GM21529 (cell line): ENCODE measurements at regions not wholly inside any gene's neighbourhood (a gene's known extent, or its start where the extent isn't known, plus 50 kb on each side); places are given as distances from the start of the nearest gene placed in this dataset.
A peak's percentile ranks its signal among the peaks of the same experiment; 100 is the strongest.
"Not testable (repeated sequence)": the region's sequence is repeated elsewhere in the genome, so short reads cannot be mapped to it uniquely, and the experiment has no call there.

ENCODE experiments used
- ATAC-seq: cut with Tn5 transposase; IDR thresholded peaks from one replicate; pipeline ENCODE4 v1.9.1; 2021; ENCODE audit not compliant: unreplicated experiment

DNA sequence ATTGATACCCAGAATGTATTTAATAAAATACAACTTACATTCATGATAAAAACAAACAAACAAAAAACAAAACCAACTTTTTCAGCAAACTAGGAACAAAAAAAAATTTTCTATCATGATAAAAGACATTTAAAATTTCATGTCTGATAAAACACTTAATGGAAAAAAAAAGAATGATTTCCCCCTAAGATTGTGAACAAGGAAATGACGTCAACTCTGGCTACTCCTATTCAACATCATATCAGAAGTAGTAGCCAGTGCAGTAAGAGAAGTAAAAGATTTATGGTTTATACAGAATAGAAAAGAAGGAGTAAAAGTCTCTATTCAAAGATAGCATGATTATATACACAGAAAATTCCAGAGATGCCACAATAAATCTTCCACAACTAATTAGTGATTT lies 1306.6 kb downstream of the FSCB start:
- ATAC-seq: no peak

DNA sequence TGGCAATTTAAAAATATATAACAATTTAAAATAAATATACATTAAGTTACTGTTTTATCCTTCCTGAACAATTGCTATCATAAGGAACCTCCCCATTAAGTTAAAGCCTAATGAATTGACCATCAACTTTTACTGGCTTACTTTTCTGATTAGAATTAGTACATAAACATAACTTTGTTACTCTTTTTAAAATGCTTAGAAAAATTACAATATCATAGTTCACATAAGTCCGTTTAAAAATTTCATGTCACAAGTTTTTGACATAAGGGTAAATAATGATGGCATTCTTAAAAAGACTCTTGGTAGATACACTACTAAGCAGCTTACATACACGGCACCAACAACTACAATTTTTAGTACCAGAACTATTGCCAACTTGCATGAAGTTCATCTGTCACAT lies 1308.6 kb downstream of the FSCB start:
- no peak for ATAC-seq

DNA sequence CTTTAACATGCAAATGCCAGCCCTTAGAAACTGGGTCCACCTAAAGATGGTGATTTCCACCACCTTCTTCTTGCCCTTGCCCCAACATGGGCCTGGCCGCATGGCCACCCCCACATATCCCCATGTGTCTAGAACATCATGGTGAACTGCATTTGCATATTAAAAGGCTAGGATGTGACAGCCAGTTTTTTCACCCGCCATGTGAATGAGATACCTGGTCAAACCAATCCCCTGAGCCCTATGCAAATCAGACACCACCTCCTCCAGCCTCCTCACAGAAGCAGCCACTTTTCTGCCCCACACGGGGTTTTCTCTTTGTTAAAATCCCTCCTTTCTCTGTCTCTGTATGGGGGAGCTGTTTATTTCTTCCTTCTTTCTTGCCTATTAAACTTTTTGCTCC lies 1322.5 kb downstream of the FSCB start:
- no peak for ATAC-seq

DNA sequence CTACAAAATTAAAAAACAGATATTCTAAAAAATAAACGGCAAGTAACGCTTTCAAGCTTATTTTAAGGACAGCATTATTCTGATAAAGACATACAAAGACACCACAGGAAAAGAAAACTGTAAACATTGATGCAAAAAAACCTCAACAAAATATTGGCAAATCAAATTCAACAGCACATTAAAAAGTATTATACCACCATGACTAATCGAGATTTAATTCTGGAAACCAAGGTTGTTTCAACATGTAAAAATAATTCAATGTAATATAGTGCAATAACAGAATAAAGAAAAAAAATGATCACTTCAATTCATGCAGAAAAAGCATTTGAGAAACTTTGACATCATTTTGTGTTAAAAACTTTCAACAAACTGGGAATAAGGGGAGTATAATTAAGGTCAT lies 1323.2 kb downstream of the FSCB start:
- ATAC-seq: no peak

DNA sequence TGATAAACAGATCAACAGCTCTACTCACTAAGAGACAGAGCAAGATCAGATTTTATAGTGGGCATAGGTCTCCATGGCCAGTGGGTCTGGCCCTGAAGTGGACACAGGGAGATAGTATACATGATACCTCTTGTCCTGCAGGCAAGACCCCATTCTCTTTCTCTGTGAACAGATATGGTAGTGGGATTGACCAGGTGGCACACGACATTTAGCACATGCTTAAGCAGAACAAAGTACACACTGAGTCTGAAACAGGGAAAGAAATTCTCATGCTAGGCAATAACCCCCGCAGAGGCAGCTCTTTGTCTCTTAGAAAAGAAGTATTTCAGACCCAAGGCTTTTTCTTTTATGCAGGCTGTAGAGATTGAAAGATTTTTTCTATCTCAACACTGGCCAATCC lies 1331.2 kb downstream of the FSCB start:
- no peak for ATAC-seq

DNA sequence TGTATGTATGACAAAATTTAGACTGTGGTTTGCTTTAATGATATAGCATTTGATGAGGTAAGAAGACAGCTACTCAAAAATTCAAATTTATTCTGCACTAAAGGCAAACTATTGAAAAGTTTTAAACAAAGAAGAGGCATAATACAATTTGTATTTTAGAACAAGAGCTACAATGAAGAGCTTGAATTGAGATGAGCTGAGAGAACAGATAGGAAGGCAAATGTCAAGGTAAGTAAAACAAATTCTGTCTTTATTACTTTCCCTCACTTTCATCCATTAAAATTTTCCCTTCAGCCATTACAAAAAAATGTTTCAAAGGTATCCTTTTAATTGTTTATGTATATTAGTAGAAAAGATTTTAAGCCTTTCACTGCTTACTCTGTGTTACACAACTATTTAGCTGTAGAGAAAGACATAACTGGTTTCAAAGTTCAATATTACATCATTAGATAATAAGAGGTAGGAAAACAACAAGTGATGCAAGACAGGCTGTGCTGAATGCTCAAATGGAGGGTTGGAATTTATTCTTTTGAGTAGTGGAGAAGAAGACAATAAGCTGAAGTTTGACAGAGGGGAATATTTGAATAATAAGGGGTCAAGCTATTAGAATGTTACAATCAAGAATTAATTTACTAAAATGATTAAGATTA lies 1334.1 kb downstream of the FSCB start:
- no peak for ATAC-seq

DNA sequence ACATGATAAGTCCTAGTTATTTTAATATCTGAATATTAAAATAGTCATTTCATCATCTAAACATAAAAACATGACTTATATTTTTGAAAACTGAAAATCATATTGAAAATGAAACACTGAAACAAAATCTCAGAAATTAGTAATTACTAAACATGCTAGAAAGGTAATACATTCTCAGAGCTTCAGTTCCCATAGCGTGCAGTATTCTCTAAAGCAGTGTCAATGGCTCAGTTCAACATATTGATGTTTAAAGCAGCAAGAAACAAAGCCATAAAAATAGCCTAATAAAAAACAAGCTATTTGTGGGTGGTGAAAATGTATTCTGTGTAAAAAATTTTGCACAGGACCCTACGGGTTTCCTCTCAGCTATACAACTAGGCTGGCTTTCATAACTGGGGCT lies 1337.4 kb downstream of the FSCB start:
- ATAC-seq: no peak

DNA sequence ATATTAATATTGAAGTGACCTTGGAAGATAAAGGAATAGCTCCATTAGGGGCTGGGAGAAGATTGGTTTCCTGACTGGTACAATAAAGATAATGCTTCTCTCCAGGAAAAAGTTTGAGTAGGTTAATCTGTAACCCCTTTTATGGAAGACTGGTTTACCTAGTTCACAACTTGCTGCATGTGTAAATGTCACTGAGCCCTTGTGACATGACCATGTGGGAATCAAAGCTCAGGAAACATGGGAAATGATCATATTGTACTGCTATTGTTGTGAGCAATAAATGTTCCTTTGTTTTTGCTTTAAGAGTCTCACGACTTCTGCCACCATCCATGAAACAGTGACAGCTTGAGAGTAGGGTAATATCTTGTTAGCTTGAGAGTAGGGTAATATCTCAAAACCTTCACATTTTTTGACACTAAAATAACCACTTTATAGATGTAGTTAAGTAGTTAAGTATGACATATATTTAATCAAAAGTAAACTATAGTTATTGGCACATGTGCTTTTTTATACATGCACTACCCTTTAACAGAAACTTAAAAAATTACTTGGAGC lies 1338.6 kb downstream of the FSCB start:
- no peak for ATAC-seq

DNA sequence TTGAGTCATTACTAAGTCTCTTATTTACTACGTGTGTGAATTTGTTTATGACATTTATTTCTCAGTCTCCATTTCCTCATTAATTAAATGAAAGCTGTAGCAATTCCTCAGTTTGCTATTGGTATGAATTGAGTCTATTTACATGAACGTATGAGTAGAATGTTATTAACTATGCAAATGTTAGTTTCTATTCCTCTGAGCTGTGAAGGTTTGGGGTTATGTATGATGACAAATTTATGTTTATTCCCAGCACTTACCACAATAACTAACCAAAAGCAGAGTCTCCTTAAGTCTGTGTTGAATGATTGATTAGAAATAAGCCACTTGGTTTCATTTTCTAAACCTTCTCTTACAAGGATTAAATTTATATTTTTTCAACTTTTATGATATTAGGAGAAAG lies 1340.9 kb downstream of the FSCB start:
- peak; percentile 50 for ATAC-seq

DNA sequence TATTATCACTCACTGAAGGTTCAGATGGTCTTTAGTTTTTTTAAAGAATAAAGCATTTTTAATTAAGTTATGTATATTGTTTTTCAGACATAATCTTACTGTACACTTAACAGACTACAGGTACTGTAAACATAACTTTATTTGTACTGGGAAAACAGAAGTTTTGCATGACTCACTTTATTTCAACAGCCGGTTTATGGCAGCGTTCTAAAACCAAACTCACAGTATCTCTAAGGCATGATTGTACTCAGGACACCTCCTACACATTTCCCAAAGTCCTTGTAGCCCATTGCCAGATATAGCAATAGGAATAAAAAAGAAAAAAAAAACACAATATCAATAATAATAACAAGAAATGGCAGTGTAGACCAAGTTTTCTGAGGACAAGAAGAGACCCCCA lies 1341.4 kb downstream of the FSCB start:
- ATAC-seq: no peak

DNA sequence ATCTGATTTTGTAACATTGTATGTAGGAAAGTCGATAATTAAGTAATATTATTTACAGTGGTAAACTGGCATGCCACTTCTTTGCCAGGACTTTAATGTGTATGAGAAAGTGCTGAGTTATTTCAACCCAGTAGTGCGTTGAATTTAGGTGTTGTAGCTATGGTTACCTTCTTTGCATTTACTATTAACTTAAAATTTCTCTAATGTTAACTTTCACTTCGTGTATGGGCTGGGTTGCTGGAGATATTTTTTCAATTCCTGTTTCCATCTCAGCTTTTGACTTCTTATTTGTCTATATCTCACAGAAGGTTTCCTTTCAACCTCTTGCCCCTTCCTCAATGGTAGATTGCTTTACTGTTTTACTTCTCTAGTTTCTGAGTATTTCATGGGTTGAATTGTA lies 1345.6 kb downstream of the FSCB start:
- ATAC-seq: peak; percentile 64

DNA sequence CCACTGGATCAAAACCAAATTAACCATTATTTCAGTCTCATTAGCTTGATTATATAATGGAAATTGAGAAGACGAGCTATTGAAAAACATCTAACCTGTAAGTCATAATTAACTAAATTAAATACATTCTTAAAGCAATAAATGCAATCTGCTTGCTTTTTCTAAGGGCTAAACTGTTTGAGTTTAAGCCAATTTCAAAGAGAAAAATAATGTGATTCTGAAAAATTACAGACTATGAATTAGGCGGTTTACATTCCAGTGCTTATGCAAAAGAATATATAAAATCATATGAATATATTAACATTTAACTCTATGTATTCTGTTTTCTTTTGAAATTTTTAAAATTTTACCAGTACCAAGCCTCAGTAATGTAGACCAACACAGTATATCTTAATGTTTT lies 1349.4 kb downstream of the FSCB start:
- ATAC-seq: no peak

DNA sequence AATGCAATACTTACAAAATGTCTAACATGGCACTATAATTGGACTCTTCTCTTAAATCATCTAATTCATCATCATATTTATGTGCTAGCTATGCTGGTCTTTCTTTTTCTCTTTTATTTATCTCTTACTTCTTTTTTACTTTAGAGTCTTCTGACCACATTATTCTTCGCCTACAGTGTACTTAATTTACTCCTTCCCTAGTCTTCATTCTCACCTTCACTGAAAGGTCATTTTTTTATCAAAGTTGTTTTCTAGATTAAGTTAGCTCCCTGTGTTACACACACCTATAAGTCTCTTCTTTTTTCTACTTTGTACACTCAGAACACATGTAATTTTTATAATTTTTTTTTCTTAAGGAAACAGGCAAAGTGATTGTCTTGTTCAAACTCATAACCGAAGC lies 1351.2 kb downstream of the FSCB start:
- no peak for ATAC-seq

DNA sequence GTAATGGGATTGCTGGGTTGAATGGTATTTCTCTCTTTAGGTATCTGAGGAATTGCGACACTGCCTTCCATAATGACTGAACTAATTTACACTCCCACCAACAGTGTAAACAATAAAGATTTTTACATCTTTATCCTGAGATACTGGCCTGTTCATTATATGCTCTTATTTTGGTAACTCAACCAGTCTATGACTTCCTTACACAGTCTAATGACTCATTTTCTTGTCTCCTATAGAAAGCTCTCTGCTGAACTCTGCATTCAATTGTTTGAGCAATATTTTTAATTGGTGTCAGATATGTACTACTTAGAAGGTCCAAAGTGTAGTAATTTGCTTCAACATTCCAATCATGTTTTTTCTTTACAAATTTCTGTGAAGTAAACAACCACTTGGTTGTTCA lies 1351.8 kb downstream of the FSCB start:
- ATAC-seq: no peak

DNA sequence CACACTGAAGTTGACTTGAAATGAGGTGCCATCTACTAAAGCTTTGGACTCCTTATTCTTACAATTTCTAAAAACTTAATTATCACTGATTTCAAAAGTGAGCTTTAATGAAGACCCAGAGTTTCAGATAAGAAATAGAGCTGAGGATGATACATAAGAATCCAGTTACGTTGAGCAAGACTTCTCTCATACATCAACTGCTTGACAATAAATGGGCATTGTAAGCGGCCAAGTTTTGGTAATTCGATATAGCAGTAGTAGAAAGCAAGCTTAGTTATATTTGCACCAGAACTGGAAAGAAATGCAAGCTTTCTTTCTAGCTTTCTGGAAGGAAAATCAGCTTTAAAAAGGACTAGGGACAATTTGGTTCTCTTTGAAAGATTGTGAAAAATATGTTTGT lies 1359.6 kb downstream of the FSCB start:
- ATAC-seq: no peak

DNA sequence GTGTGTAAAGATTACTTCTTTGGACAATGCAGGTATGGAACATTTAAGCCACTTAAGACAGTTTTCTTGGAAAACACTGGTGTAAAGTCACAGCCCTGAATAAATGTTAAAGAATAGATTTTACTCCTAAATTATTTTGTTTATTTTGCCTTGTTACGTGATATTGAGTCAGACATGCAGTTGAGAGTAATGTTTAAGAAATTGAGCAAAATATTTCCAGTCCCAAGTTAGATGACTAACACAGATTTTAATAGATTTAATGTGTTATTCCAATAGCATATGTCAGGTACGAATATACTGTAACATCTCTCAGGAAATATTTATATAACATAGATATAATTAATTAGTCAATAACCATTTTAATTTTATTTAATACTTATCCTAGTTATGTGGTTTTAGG lies 1361.7 kb downstream of the FSCB start:
- no peak for ATAC-seq

DNA sequence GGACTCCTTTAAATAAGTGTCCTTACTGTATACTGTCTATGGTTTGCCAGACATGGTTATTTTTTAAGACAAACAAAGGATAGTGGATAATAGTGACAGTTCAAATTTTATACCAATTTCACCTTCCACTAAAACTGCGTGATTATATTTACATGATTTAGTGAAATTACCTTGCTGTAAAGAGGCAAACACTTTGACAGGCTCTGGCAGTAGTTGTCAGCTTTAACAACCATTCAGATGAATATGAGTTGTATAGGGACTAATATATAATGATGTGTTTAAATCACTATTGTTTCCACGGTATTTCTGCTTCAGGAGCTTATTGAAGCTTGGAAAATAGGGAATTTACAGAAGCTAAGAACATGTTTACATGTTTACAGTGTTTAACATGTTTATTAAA lies 1364.0 kb downstream of the FSCB start:
- ATAC-seq: no peak

DNA sequence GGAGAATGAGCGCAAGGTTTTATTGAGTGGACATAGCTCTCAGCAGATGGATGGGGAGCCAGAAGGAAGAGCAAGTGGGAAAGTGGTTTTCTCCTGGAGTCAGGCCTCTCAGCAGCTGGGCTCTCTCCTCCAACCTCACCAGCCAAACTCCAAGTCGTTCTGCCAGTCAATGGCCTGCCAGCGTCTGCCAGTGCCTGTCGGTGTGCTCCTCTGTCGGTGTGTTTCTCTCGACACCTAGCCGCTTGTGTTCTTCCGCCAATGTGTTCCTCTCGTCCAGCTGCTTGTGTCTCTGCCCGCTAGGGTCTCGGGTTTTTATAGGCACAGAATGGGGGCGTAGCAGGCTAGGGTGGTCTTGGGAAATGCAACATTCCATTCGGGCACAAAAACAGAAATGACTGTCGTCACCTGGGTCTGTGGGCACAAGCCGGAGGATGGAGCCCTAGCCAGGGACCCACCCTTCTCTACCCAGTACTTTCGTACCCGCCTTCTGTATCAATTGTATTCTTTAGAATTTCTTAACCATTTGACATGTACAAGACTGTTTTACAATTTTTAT lies 1365.4 kb downstream of the FSCB start:
- ATAC-seq: no peak

DNA sequence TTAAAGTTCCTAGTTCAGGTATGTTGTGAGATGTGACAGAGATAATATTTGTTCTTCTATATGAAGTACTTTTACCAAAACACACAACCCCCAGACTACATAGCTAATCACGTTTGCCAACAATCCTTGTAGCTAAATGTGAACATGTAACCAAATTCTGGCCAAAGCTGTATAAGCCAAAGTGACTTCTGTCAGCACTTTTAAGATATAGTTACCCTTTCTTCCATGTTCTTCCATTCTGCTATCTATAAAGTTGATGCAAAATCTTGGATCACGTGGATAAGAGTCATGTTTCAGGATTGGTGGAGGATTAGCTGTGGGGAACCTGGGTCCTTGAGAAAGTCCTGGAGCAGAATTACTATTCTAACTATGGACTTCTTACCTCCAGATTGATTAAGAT lies 1366.6 kb downstream of the FSCB start:
- no peak for ATAC-seq

DNA sequence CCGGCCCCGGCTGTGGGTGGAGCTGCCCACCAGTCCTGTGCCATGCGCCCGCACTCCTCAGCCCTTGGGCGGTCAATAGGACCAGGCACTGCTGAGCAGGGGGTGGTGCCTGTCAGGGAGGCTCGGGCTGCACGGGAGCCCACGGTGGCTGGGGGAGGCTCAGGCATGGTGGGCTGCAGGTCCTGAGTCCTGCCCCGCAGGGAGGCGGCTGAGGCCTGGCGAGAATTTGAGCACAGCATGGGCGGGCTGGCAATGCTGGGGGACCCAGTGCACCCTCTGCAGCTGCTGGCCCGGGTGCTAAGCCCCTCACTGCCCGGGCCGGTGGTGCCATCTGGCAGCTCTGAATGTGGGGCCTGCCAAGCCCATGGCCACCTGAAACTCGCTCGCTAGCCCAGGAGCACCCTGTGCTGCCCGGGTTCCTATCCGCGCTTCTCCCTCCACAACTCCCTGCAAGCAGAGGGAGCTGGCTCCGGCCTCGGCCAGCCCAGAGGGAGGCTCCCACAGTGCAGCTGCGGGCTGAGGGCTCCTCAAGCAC lies 1371.1 kb downstream of the FSCB start:
- ATAC-seq: no peak

DNA sequence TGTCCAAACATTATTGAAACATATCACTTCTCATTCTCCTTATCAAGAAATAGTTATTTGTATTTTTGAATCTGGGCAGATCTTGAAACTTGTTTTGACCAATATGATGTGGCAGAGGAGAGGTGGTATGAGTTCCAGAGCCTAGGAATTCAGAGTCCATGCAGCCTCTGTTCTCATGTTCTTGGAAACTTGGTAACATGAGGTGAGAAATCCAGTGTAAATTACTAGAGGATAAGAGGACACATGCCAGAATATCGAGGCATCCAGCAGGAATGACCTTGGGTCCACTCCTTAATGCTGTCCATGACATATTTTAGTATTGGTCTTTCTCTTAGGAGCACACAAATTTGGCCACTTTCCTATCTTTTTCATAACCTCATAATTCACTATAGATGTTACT lies 1374.6 kb downstream of the FSCB start:
- no peak for ATAC-seq

DNA sequence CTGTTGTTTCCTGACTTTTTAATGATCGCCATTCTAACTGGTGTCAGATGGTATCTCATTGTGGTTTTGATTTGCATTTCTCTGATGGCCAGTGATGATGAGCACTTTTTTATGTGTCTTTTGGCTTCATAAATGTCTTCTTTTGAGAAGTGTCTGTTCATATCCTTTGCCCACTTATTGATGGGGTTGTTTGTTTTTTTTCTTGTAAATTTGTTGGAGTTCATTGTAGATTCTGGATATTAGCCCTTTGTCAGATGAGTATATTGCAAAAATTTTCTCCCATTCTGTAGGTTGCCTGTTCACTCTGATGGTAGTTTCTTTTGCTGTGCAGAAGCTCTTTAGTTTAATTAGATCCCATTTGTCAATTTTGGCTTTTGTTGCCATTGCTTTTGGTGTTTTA lies 1378.7 kb downstream of the FSCB start:
- ATAC-seq: not testable (repeated sequence)

DNA sequence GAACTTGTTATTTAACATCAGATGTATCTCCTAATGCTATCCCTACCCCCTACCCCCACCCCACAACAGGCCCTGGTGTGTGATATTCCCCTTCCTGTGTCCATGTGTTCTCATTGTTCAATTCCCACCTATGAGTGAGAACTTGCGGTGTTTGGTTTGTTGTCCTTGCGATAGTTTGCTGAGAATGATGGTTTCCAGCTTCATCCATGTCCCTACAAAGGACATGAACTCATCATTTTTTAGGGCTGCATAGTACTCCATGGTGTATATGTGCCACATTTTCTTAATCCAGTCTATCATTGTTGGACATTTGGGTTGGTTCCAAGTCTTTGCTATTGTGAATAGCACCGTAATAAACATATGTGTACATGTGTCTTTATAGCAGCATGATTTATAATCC lies 1379.2 kb downstream of the FSCB start:
- ATAC-seq: not testable (repeated sequence)
